GM18505 (cell line): ENCODE measurements at regions not wholly inside any gene's neighbourhood (a gene's known extent, or its start where the extent isn't known, plus 50 kb on each side); places are given as distances from the start of the nearest gene placed in this dataset.

Experiments
- ATAC-seq: cut with Tn5 transposase; IDR thresholded peaks from one replicate; pipeline ENCODE4 v1.9.1; 2021; ENCODE audit not compliant: unreplicated experiment
- POLR2A ChIP-seq: IDR thresholded peaks from 4 replicates; pipeline ENCODE4 v1.6.1; 2011; ENCODE audit warnings: borderline replicate concordance; ENCODE audit not compliant: insufficient read depth, insufficient read length; ENCODE audit errors: extremely low read depth

DNA sequence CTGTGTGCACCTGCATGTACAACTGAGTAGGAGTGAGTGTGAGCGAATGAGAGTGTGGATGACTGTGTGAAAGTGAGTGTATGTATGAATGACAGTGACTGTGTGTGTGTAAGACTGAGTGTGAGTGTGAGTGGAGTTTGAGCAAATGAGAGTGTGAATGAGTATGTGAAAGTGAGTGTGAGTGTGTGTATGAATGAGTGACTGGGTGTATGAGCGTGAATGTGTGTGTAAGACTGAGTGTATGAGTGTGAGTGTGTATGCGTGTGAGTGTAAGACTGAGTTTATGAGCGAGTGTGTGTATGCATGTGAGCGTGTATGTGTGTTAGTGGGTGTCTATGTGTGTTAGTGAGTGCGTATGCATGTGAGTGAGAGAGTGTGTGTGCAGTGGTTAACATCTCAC is 220.8 kb downstream of the QKI start:
- TF ChIP-seq POLR2A: no peak
- no peak for ATAC-seq

DNA sequence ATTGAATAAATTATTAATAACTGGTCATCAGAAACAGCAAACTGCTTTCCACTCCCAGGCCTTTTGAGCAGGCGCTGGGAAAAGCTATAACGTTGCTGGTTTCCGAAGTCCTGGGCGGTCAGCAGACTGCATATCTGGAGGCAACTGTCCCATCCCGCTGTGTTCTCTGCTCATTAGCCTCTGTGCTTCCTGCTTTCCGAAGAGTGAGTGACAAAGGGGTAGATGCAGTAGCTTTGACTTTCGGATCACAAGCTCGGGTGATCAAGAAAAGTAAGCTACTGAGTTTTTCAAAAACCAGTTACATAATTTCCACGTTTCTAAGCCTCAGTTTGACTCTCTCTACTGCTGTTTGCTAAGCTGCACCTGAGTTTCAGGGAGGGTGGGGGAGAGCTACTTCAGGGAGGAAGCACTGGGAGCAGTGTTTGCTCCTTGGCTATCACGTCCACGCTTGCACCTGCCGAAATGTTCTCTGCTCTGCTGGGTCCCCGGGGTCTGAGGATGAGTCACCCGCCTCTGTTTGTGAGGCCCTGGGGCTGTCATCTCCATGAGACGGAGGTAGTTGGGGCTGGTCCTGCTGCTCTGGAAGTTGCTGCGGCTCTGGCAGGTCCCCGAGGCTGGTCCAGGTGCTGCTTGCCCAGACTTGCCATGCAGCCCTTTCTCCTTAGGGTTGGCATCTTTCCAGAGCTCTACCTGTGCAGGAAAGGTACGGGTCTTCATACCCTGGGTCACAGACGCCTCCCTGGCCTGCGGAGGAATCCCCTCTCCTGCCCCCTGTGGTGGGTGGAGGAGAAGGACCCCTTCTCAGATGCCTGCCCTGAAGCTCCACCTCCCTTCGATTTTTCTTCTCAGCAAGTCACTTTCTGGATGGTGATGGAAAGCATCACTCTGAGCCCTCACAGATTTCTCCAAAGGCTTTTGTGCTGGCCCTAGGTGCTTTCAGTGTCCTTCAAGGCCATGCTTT is 220.0 kb downstream of the QKI start:
- no peak for TF ChIP-seq POLR2A
- ATAC-seq: no peak

DNA sequence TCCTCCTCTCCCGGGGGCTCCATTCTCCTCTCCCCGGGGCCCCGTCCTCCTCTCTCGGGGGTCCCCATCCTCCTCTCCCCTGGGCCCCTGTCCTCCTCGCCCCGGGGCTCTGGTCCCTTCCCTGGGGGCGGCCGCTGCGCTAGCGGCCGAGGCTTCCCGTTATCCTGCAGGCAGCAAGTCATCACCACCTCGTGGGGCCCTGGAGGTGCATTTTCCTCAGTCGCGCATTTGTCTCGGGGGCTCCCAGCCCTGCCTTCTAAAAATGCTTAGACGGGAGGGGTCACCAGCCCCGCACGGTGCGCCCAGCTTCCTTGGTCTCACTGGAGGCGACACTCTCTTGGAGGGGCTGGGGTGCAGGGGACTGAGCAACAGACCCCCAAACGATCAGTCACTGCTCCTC is 216.5 kb downstream of the QKI start:
- TF ChIP-seq POLR2A: no peak
- no peak for ATAC-seq

DNA sequence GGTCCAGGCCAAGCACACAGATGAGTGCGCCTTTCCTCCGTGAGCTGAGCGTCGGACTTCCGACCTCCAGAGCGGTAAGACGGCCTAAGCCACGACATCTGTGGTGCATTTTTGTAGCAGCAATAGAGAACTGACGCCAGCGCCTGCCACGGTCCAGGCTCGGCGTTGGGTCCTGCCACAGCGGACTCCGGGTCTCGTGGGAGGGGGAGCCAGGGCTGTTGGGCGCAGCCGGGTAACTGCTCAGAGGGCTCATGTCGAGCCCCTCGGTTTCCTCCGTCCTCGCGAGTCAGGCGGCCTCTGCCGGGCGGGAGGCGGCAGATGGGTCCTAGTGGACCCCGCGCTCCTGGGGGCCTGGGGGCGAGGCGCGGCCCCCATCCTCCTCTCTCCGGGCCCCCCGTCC is 216.1 kb downstream of the QKI start:
- no peak for TF ChIP-seq POLR2A
- no peak for ATAC-seq

DNA sequence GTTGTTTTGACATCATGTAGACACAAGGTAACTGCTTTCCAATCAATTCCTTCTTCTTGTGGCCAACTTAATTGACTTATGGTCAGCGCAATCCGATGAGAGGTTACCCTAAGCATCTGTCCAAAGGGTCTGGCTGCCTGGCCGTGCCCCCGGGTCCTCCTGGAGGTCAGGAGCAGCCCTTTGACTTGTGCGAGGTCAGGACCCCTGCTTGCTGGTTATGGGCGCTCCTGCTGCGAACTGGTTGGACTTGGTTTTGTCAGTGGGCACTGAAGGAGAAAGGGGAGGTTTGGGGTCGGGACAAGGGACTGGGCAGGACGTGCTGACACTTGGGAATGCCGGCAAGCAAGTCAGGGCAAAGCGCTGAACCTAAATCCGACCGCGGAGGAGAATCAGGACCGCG is 215.6 kb downstream of the QKI start:
- no peak for ATAC-seq
- no peak for TF ChIP-seq POLR2A
